Right cardiac atrium (tissue), 5 donors: ENCODE measurements at regions not wholly inside any gene's neighbourhood (a gene's known extent, or its start where the extent isn't known, plus 50 kb on each side); places are given as distances from the start of the nearest gene placed in this dataset.

Experiments used
- ATAC-seq, 2 donors: fragments of 200-7000 bp; cut with Tn5 transposase; one replicate each; pipeline versions ENCODE4 v1.8.0 to v1.9.1; 2020; ENCODE audit warnings: moderate library complexity in 2 of 2, mild to moderate bottlenecking in 1 of 2
- DNase-seq, 3 donors: peaks; one replicate each; pipeline ENCODE4 v3.0.0-alpha.2; 2020
- H3K27ac ChIP-seq: one replicate; pipeline ENCODE4 v1.5.1; 2013; ENCODE audit warnings: mild to moderate bottlenecking, low read length, control low read depth, moderate library complexity
- H3K27me3 ChIP-seq: one replicate; pipeline ENCODE4 v1.6.1; 2013; ENCODE audit not compliant: control insufficient read depth, insufficient read depth
- H3K4me1 ChIP-seq: one replicate; pipeline ENCODE4 v1.6.1; 2013; ENCODE audit warnings: low read length; ENCODE audit not compliant: control insufficient read depth, insufficient read depth
- H3K4me3 ChIP-seq: one replicate; pipeline ENCODE4 v1.5.1; 2013; ENCODE audit warnings: low read length, control low read depth
- H3K9me3 ChIP-seq: one replicate; pipeline ENCODE4 v1.6.1; 2013; ENCODE audit warnings: low read length; ENCODE audit not compliant: control insufficient read depth
- WGBS: extraction: QIAGEN DNeasy Blood & Tissue Kit; methylation state at CpG from one replicate; pipeline ENCODE4 v1.1.7; 2013; 5-methylcytosine and 5-hydroxymethylcytosine counted together
- intact Hi-C, 4 donors: fragments of 100-400 bp; cut with DNase I; formaldehyde crosslinking; loops; one replicate each; pipeline versions ENCODE4 v1.11.0 to v1.14.0; 2022 to 2023
- donor health status: healthy with polysubstance abuse.
- donor health status: DM: no; HTN: yes; CAD: no.
- donor health status: DM: no; HTN: no; CAD: no.
- donor health status: DM: no; HTN: yes; CAD: no; lungs with severe emphysema.
- donor health status: DM: yes; HTN: yes; CAD: no.

DNA sequence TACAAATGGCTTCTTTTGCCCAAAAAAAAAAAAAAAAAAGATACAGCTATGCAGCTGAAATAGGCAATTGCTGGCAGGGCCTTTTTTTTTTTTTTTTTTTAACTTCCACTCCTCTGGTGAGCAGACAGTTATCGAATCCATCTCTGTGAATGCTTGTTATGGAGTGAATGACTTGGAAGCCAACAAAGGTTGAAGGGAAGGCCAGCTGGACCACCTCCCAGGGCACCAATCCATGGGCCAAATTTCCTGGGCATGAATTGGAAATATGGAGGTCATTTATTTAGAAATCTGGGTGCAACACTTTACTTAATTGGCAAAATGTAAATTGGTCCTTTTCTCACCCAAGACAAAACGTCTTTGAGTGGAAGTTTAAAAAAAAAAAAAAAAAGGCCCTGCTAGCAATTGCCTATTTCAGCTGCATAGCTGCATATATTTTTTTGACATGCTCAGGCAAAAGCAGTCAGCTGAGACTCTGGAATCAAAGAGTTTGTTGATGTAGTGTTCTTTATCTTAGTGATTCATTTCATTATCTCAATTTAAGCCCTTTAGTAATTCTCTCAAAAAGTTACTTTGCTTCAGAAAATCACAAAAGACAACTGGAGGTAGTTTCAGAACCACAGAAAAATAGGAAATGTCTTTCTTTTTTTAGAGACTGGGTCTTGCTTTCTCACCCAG lies 392.2 kb upstream of the KLF4 start:
- ATAC-seq (no peak), DNase-seq (no peak)
- H3K27ac ChIP-seq = no peak overlapping the region
- intact Hi-C loops = no loop called here
- H3K9me3 ChIP-seq = no peaks in the 10 kb centered on the region
- H3K4me1 ChIP-seq = no peaks in the 10 kb centered on the region
- 52% methylated on average over 2 of the region's 2 CpGs for WGBS
- H3K27me3 ChIP-seq = no peaks in the 10 kb centered on the region
- H3K4me3 ChIP-seq = no peak overlapping the region

GRCh38 chr9:107878462-107878861 lies 388.9 kb upstream of the KLF4 start:
- no peak overlapping the region for H3K4me3 ChIP-seq
- 93% methylated on average over 2 of the region's 2 CpGs for WGBS
- H3K27ac ChIP-seq = no peak overlapping the region
- intact Hi-C loops = no loop called here
- H3K4me1 ChIP-seq = no peaks in the 10 kb centered on the region
- no peak for ATAC-seq
- no peaks in the 10 kb centered on the region for H3K27me3 ChIP-seq
- H3K9me3 ChIP-seq = no peaks in the 10 kb centered on the region
- no peak for DNase-seq

DNA sequence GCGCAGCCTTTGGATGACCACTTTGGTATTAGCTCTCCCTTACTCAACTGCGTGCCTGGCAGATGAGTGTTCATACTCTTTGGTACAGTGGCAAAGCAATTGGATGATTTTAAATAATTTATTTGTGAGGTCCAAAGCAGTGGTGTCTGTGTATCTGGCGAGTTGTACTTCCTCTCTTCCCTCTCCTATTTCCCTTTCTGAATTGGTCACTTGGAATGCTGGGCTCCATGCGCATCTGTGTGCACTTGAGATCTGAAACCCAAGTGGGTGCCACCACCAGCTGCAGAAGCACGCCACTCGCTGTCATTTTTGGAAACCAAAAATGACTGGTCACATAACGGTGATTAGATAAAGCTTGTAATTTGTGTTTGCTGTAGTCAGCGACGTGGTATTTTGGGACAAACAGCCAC lies 386.0 kb upstream of the KLF4 start:
- 66% methylated on average over 9 of the region's 9 CpGs for WGBS
- Histone ChIP-seq H3K27ac (no peak overlapping the region), H3K4me1 (no peaks in the 10 kb centered on the region), H3K9me3 (no peaks in the 10 kb centered on the region), H3K4me3 (no peak overlapping the region), H3K27me3 (no peaks in the 10 kb centered on the region)
- ATAC-seq (peak; percentile 52 to 68), DNase-seq (no peak)
- intact Hi-C loops = no loop called here

GRCh38 chr9:107874591-107875369 lies 385.2 kb upstream of the KLF4 start:
- intact Hi-C loops = no loop called here
- no peak overlapping the region for H3K27ac ChIP-seq
- 68% methylated on average over 14 of the region's 14 CpGs for WGBS
- ATAC-seq (no peak), DNase-seq (no peak)
- no peaks in the 10 kb centered on the region for H3K9me3 ChIP-seq
- no peaks in the 10 kb centered on the region for H3K27me3 ChIP-seq
- no peaks in the 10 kb centered on the region for H3K4me1 ChIP-seq
- H3K4me3 ChIP-seq = no peak overlapping the region

DNA sequence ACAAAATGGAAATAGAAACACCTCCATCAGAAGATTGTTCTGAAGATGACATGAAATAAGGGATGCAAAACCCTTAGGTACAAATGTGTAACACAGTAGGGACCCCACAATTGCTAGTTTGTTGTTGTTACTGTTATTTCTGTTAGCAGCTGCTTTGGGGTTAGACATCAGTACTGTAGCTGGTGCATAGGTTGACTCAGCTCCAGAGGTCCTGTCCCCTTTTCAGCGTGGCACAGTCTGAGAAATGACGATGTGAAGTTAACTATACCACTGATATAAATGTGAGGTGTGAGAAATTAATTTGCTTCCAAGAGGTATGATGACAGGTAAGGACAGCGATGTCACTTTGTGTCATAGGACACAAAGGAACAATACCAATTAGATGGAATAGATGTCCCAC lies 384.6 kb upstream of the KLF4 start:
- intact Hi-C loops = no loop called here
- Histone ChIP-seq H3K27me3 (no peaks in the 10 kb centered on the region), H3K4me1 (no peaks in the 10 kb centered on the region), H3K9me3 (no peaks in the 10 kb centered on the region), H3K4me3 (no peak overlapping the region), H3K27ac (no peak overlapping the region)
- no peak for DNase-seq
- ATAC-seq = no peak
- WGBS = 77% methylated on average over 3 of the region's 3 CpGs

DNA sequence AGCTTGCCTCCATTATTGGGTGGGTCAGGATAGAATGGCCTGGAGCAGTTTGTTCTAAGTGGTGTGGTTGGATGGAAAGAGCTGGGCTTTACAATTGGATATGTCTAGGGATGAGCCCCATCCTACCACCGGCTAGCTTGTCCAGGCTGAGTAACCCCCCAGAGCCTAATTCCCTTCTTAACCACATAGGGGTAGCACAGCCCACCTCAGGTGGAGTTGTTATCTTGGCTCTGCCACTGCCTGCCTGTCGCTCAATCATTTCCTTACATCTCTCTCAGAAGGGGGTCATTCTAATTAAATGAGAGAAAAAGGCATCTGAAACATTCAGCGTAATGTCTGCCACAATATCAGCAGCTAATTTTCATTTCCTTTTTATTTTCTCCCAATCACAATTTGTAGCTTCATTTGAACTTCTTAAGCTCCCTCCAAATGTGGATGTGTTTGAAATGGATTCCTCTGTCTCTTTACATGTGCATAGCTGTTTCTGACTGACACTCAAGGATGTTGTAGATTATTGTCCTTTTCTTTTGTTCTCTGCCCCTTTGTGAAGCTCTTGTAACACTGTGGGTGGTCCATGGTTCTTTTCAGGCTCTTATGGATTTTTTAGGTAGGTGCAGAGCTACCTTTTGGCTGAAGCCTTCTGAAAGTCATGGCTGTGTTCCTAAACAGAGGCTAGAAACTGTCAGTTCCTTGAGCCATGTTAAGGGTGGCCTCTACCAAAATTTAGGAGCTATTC lies 383.1 kb upstream of the KLF4 start:
- Histone ChIP-seq H3K27ac (no peak overlapping the region), H3K9me3 (no peaks in the 10 kb centered on the region), H3K4me3 (no peak overlapping the region), H3K27me3 (no peaks in the 10 kb centered on the region), H3K4me1 (no peaks in the 10 kb centered on the region)
- 88% methylated on average over 3 of the region's 3 CpGs for WGBS
- DNase-seq (no peak), ATAC-seq (no peak)
- intact Hi-C loops = no loop called here

DNA sequence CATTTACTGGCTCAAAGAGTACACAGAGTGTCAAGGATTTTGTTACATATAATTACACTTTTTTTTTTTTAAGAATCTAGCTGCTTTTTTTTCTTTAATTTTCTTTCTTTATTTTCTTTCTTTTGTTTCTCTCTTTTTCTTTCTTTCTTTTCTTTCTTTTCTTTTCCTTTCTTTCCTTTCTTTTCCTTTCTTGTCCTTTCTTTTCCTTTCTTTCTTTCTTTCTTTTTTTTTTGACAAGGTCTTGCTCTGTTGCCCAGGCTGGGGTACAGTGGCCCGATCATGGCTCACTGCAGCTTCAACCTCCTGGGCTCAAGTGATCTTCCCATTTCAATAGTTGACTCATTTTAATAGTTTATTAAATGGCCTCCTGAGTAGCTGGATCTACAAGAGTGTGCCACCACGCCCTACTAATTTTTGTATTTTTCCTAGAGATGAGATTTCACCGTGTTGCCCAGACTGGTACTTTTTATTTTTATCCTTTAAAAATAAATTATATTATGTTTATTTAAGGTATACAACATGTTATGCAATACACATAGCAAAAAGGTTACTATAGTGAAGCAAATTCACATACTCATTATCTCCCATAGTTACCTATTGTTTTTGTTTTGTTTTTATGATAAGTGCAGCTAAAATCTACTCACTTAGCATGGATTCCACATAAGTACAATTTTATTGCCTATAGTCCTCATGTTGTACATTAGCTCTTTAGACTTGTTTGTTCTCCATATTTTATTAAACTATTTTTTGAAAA lies 381.5 kb upstream of the KLF4 start:
- 91% methylated on average over 3 of the region's 3 CpGs for WGBS
- Histone ChIP-seq H3K27me3 (no peaks in the 10 kb centered on the region), H3K9me3 (no peaks in the 10 kb centered on the region), H3K4me1 (no peaks in the 10 kb centered on the region), H3K4me3 (no peak overlapping the region), H3K27ac (no peak overlapping the region)
- ATAC-seq (no peak), DNase-seq (no peak)
- intact Hi-C loops = no loop called here

- DNase-seq (no peak), ATAC-seq (no peak)
- Histone ChIP-seq H3K27ac (no peak overlapping the region), H3K9me3 (no peaks in the 10 kb centered on the region), H3K4me3 (no peak overlapping the region), H3K4me1 (no peaks in the 10 kb centered on the region), H3K27me3 (no peaks in the 10 kb centered on the region)
- intact Hi-C loops = no loop called here
- WGBS = 73% methylated on average over 6 of the region's 6 CpGs
Measured at GRCh38 chr9:107870221-107870620, 380.7 kb upstream of the KLF4 start.

DNA sequence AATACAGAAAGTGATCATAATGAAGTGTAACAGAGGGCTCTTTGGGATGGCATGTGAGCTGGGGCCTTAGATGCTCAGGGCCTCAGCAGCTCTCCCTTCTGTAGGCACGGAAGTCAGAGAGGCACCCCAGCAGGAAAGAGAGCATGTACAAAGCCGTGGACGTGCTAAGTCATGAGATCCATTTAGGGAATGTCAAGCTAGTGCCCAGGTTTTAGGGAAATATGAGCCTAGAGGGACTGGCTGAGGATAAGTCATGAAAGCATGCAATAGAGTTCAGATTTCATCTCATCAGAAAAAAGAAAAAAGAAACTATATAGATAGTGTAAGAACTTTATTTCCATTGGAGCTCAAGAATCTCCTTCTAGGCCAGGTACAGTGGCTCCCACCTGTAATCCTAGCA lies 379.5 kb upstream of the KLF4 start:
- 83% methylated on average over 3 of the region's 3 CpGs for WGBS

GRCh38 chr9:107868186-107868585 lies 378.6 kb upstream of the KLF4 start:
- no peak for ATAC-seq
- Histone ChIP-seq H3K9me3 (no peaks in the 10 kb centered on the region), H3K27ac (no peak overlapping the region), H3K4me1 (no peaks in the 10 kb centered on the region), H3K27me3 (no peaks in the 10 kb centered on the region), H3K4me3 (no peak overlapping the region)
- no peak for DNase-seq
- intact Hi-C loops = no loop called here

More for the DNA sequence above, 379.5 kb upstream of the KLF4 start:
- Histone ChIP-seq H3K9me3 (no peaks in the 10 kb centered on the region), H3K27me3 (no peaks in the 10 kb centered on the region), H3K4me3 (no peak overlapping the region), H3K4me1 (no peaks in the 10 kb centered on the region), H3K27ac (no peak overlapping the region)
- DNase-seq (no peak), ATAC-seq (no peak)
- intact Hi-C loops = no loop called here

- 90% methylated on average over 5 of the region's 5 CpGs for whole genome bisulfite sequencing
- intact Hi-C loops = no loop called here
- Histone ChIP-seq H3K27me3 (no peaks in the 10 kb centered on the region), H3K4me3 (no peak overlapping the region), H3K27ac (no peak overlapping the region), H3K9me3 (no peaks in the 10 kb centered on the region), H3K4me1 (no peaks in the 10 kb centered on the region)
- DNase-seq = no peak
- ATAC-seq = no peak
Measured at GRCh38 chr9:107867738-107868137, 378.2 kb upstream of the KLF4 start.
